ENCODE measurements at regions not wholly inside any gene's neighbourhood (a gene's known extent, or its start where the extent isn't known, plus 50 kb on each side); places are given as distances from the start of the nearest gene placed in this dataset.

- no peak for TF ChIP-seq E2F6 (IDR thresholded peaks at IDR 0.05)
Observed at GRCh38 chr6:145026267-145026679, 709.0 kb downstream of the EPM2A start (continued).

All from H1 (cell line).